ENCODE measurements at regions not wholly inside any gene's neighbourhood (a gene's known extent, or its start where the extent isn't known, plus 50 kb on each side); places are given as distances from the start of the nearest gene placed in this dataset.

DNA sequence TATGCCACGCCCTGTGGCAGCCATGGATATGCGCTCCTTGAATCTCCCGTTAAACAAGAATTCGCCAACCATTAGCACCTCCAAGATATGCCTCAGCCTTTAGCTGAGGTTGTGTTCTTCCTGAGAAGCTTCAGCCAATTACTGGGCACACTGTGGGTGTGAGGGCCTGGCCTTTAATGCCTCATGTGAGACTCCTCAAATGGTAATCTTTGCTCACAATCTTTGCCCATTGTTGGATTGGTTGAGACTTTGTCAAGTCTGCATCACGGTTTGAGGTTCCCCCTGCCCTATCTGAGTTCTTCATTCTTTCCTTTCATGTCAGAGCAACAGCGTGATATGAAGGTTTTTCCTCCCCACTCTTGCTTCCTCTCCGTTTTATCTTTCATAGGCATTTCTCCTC, 108.1 kb upstream of the CCDC54 start:
- no peak for TF ChIP-seq CTCF (IDR thresholded peaks at IDR 0.05)
- TF ChIP-seq POLR2A (IDR thresholded peaks at IDR 0.05) = no peak

Data from upper lobe of left lung (tissue), 4 donors.